SJSA1 (cell line): ENCODE measurements at regions not wholly inside any gene's neighbourhood (a gene's known extent, or its start where the extent isn't known, plus 50 kb on each side); places are given as distances from the start of the nearest gene placed in this dataset.
A peak's percentile ranks its signal among the peaks of the same experiment; 100 is the strongest.
"Not testable (repeated sequence)": the region's sequence is repeated elsewhere in the genome, so short reads cannot be mapped to it uniquely, and the experiment has no call there.

Experiments
- DNase-seq, 2 experiments: peaks; one replicate each; pipeline ENCODE4 v3.0.0-alpha.2; 2015 to 2020; ENCODE audit warnings: low spot score in 2 of 2, low read depth in 1 of 2
- H3K27ac ChIP-seq: fragments of 250-450 bp; sonication (Bioruptor Pico); 2 replicates; pipeline ENCODE4 v1.5.1; 2020; ENCODE audit warnings: mild to moderate bottlenecking, moderate library complexity
- H3K27me3 ChIP-seq: fragments of 250-450 bp; sonication (Bioruptor Pico); replicated peaks from 2 replicates; pipeline ENCODE4 v1.5.1; 2020; ENCODE audit warnings: mild to moderate bottlenecking, moderate library complexity
- H3K36me3 ChIP-seq: fragments of 250-450 bp; sonication (Bioruptor Pico); 2 replicates; pipeline ENCODE4 v1.5.1; 2020; ENCODE audit warnings: mild to moderate bottlenecking
- H3K4me1 ChIP-seq: fragments of 250-450 bp; sonication (Bioruptor Pico); replicated peaks from 2 replicates; pipeline ENCODE4 v1.6.1; 2021; ENCODE audit warnings: mild to moderate bottlenecking
- H3K4me3 ChIP-seq: fragments of 250-450 bp; sonication (Bioruptor Pico); 2 replicates; pipeline ENCODE4 v1.5.1; 2020; ENCODE audit warnings: mild to moderate bottlenecking
- H3K9me3 ChIP-seq: fragments of 250-450 bp; sonication (Bioruptor Pico); replicated peaks from 2 replicates; pipeline ENCODE4 v1.5.1; 2020; ENCODE audit warnings: mild to moderate bottlenecking

GRCh38 chr2:52639692-52640091 lies 1127.9 kb upstream of the CHAC2 start:
- Histone ChIP-seq H3K36me3 (no peaks in the 10 kb centered on the region), H3K27ac (no peak overlapping the region), H3K4me3 (no peak overlapping the region), H3K4me1 (no peaks in the 10 kb centered on the region), H3K27me3 (no peaks in the 10 kb centered on the region), H3K9me3 (no peaks in the 10 kb centered on the region; the same call in none of the 2 replicates)
- peak in 1 of 2 experiments; percentile 1 for DNase-seq

DNA sequence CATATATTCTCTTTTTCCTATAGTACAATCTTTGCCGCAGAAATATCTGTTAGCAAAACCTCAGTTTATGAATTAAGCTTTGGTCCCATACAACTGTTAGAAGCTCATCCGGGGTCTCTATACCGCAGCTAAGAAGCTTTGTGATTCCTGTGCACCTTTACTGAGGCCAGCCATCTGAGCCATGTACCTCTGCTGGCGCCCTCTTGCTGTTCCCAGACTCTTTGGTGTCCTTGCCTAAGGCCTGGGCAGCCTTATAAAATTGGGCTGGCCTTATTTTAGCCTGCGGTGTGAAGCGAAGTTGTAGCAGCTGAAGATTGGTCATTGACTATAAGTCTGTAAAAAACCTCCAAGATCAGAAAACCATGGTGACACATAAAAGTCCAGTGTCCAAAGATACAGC lies 1135.1 kb upstream of the CHAC2 start:
- no peaks in the 10 kb centered on the region for H3K27me3 ChIP-seq

GRCh38 chr2:52629944-52630343 lies 1137.7 kb upstream of the CHAC2 start:
- Histone ChIP-seq H3K36me3 (no peaks in the 10 kb centered on the region), H3K27ac (no peak overlapping the region), H3K4me1 (no peaks in the 10 kb centered on the region), H3K4me3 (no peak overlapping the region), H3K9me3 (no peaks in the 10 kb centered on the region), H3K27me3 (no peaks in the 10 kb centered on the region)
- DNase-seq = no peak

More for the DNA sequence above, 1135.1 kb upstream of the CHAC2 start:
- no peak for DNase-seq
- Histone ChIP-seq H3K9me3 (no peaks in the 10 kb centered on the region), H3K36me3 (no peaks in the 10 kb centered on the region), H3K4me1 (no peaks in the 10 kb centered on the region), H3K4me3 (no peak overlapping the region), H3K27ac (no peak overlapping the region)

GRCh38 chr2:52629531-52629930 lies 1138.1 kb upstream of the CHAC2 start:
- H3K27me3 ChIP-seq = no peaks in the 10 kb centered on the region
- no peaks in the 10 kb centered on the region for H3K4me1 ChIP-seq
- no peak for DNase-seq
- H3K4me3 ChIP-seq = no peak overlapping the region
- no peaks in the 10 kb centered on the region for H3K36me3 ChIP-seq
- H3K27ac ChIP-seq = no peak overlapping the region
- H3K9me3 ChIP-seq = no peaks in the 10 kb centered on the region

GRCh38 chr2:52622266-52622665 lies 1145.3 kb upstream of the CHAC2 start:
- H3K27ac ChIP-seq = no peak overlapping the region
- no peak for DNase-seq

DNA sequence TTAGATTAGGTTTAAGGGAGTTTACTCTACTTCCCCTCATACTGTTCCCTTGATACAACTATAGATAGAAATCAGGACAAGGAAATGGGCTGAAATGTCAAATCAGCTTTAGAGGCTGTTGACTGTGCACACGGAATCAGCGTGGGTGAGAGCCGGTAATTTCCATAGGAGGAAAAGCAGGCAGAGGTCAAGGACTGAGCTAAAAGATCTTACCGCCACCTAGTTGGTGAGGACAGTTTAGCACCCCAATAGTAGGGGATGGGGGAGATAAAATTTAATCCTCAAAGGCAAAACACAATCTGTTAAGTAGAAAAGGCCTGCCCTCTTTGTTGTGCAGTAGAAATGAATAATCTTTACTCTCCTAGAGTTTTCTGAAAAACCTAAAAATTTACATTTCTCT lies 1154.5 kb upstream of the CHAC2 start:
- H3K9me3 ChIP-seq = no peaks in the 10 kb centered on the region
- H3K4me3 ChIP-seq = no peak overlapping the region
- H3K4me1 ChIP-seq = no peaks in the 10 kb centered on the region
- no peaks in the 10 kb centered on the region for H3K36me3 ChIP-seq
- H3K27ac ChIP-seq = no peak overlapping the region
- no peaks in the 10 kb centered on the region for H3K27me3 ChIP-seq
- no peak for DNase-seq

More at GRCh38 chr2:52622266-52622665, 1145.3 kb upstream of the CHAC2 start:
- Histone ChIP-seq H3K9me3 (no peaks in the 10 kb centered on the region), H3K36me3 (no peaks in the 10 kb centered on the region), H3K4me3 (no peak overlapping the region), H3K27me3 (no peaks in the 10 kb centered on the region), H3K4me1 (no peaks in the 10 kb centered on the region)

DNA sequence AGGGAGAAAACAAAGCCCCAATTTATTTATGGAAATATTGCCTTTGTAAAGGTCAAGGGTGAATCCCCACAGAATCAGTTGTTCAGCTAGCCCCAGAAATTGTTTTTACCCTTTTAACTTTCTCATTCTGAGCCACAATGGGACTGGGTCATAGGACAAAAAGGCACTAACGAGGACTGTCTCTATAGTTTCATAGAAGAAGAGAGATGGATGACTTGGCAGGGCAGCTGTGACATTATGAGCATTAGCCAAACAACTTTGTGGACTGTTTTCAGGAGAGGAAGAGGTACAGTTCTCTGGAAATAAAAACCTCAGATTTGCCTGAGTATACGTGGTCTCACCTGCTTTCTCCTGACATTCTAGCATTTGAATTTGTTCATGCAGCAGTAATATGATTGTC lies 1155.8 kb upstream of the CHAC2 start:
- Histone ChIP-seq H3K4me1 (no peaks in the 10 kb centered on the region), H3K9me3 (no peaks in the 10 kb centered on the region), H3K27ac (no peak overlapping the region), H3K27me3 (no peaks in the 10 kb centered on the region), H3K4me3 (no peak overlapping the region), H3K36me3 (no peaks in the 10 kb centered on the region)
- no peak for DNase-seq

GRCh38 chr2:52608030-52608429 lies 1159.6 kb upstream of the CHAC2 start:
- no peaks in the 10 kb centered on the region for H3K4me1 ChIP-seq
- DNase-seq = no peak
- H3K9me3 ChIP-seq = no peaks in the 10 kb centered on the region
- H3K36me3 ChIP-seq = no peaks in the 10 kb centered on the region
- H3K4me3 ChIP-seq = no peak overlapping the region
- no peak overlapping the region for H3K27ac ChIP-seq
- H3K27me3 ChIP-seq = no peaks in the 10 kb centered on the region

DNA sequence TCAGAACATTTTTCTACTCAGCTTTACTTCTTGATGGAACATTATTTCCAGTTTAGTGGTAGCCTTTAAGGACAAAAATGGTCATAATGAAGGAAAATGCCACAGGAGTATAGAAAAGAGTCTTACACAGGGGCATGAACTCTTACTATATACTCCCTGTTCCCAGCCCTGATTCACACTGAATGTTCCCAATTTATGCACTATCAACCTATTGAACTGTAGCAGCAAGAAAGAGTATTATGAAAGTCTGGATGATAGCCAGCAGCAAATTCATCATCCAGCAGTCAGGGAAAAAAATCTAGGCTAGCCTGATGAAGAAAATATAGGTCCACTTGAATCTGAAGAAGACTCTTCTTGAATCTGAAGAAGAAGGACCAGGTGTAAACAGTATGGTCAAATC lies 1170.3 kb upstream of the CHAC2 start:
- DNase-seq = no peak

DNA sequence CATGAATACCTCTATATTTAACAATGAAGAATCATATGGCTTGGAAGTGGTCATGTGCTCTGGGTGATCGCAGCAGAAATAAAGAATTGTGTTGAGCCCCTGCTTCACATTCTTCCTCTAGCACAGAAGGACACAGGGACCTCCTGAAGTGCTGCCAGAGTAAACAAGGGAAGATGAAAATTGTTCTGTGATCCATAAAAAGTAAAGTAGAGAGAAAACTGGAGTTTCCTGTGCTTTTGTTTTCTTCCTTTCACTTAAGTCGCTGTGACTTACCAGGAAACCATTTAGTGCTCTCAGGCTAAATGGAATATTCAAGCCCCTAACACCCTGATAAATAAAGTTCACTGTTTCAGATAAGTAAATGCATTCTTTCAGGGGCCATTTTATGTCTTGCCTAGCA lies 1173.6 kb upstream of the CHAC2 start:
- Histone ChIP-seq H3K9me3 (no peaks in the 10 kb centered on the region; the same call in 1 of the 2 replicates), H3K27me3 (no peaks in the 10 kb centered on the region), H3K36me3 (no peaks in the 10 kb centered on the region), H3K4me3 (no peak overlapping the region), H3K4me1 (no peaks in the 10 kb centered on the region), H3K27ac (no peak overlapping the region)
- DNase-seq = peak in 1 of 2 experiments; percentile 2

More for the DNA sequence above, 1170.3 kb upstream of the CHAC2 start:
- no peak overlapping the region for H3K4me3 ChIP-seq
- H3K4me1 ChIP-seq = no peaks in the 10 kb centered on the region
- H3K9me3 ChIP-seq = no peaks in the 10 kb centered on the region; the same call in 1 of the 2 replicates
- no peaks in the 10 kb centered on the region for H3K36me3 ChIP-seq
- H3K27ac ChIP-seq = no peak overlapping the region
- no peaks in the 10 kb centered on the region for H3K27me3 ChIP-seq

DNA sequence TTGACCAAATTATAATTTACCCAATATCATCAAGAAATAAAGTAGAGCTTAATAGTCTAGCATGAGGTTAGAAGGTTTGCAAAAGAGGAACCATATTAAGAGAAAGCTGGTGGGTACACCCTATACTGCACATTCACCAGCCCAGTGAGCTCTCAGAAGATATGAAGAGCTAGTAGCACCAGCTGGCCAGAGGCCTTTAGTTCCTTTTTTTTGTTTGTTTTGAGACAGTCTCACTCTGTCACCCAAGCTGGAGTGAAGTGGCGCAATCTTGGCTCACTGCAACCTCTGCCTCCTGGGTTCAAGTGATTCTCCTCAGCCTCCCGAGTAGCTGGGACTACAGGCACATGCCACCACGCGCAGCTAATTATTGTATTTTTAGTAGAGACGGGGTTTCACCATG lies 1183.5 kb upstream of the CHAC2 start:
- not testable (repeated sequence) for DNase-seq, H3K27me3 ChIP-seq, H3K27ac ChIP-seq, H3K4me3 ChIP-seq, H3K9me3 ChIP-seq, H3K36me3 ChIP-seq, H3K4me1 ChIP-seq

DNA sequence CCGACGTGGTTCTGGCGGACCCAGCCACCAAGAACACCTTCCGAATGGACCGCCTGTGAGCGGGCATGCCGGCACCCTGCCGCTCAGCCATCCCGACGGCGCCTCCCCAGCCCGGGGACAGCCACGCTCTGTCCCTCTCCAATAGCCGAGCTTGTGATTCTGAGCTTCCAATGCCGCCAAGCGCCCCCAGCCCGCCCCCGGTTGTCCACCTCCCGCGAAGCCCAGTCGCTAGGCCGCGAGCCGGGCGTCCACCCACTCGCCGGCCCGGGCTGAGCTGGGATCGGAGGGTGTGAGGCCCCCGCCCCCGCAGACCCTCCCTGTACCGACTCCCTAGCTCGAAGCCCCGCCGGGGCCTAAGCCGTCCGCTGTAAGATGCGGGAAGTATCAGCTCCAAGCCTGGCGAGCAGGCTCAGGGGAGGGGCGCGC lies 1195.1 kb upstream of the CHAC2 start:
- Histone ChIP-seq H3K27ac (no peak overlapping the region), H3K4me1 (no peaks in the 10 kb centered on the region), H3K27me3 (no peaks in the 10 kb centered on the region), H3K9me3 (peaks cover 2% of the 10 kb centered on the region; the same call in 1 of the 2 replicates), H3K36me3 (no peaks in the 10 kb centered on the region), H3K4me3 (no peak overlapping the region)
- DNase-seq = no peak

DNA sequence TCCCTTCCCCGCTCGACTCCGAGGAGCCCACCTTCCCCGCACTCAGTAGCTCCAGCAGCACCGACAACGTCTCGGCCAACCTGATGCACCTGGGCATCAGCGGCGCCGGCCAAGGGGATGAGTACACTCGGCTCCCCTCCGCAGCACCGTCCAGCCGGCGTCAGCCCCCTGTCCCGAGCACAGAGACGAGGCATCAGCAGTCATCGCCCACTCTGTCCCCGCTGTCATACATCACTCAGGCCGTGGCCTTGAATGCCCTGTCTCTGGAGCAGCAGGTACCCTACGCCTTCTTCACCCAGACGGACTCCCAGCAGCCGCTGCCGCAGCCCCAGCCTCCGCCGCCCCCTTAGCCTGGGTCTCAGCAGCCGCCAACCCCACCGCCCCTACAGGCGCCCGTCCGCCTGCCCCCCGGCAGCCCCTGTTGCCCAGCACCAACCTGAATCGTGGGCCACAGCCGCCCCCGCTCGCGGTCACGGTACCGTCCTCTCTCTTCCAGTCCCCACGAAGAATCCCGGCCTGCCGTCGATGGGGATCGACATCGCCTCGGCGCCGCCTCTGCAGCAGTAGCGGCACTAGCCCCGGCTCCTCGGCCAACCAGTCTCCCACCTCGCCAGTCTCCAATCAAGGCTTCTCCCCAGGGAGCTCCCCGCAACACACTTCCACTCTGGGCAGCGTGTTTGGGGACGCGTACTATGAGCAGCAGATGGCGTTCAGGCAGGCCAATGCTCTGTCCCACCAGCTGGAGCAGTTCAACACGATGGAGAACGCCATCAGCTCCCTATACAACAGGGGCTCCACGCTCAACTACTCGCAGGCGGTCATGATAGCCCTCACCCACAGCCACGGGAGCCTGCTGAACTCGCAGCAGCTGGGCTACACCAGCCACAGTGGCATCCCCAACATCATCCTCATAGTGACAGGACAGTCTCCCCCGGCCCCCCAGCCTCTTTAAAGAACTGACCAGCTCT lies 1195.9 kb upstream of the CHAC2 start:
- no peaks in the 10 kb centered on the region for H3K36me3 ChIP-seq
- H3K4me3 ChIP-seq = no peak overlapping the region
- H3K9me3 ChIP-seq = peaks cover 2% of the 10 kb centered on the region; the same call in 1 of the 2 replicates
- H3K27me3 ChIP-seq = no peaks in the 10 kb centered on the region
- no peak for DNase-seq
- H3K4me1 ChIP-seq = no peaks in the 10 kb centered on the region
- H3K27ac ChIP-seq = no peak overlapping the region

- Histone ChIP-seq H3K4me1 (no peaks in the 10 kb centered on the region), H3K9me3 (peaks cover 2% of the 10 kb centered on the region; the same call in 1 of the 2 replicates), H3K36me3 (no peaks in the 10 kb centered on the region), H3K4me3 (no peak overlapping the region), H3K27ac (no peak overlapping the region), H3K27me3 (no peaks in the 10 kb centered on the region)
- DNase-seq = no peak
Measured at GRCh38 chr2:52570716-52571115, 1196.9 kb upstream of the CHAC2 start.
